IMR-90 (cell line): ENCODE measurements at regions not wholly inside any gene's neighbourhood (a gene's known extent, or its start where the extent isn't known, plus 50 kb on each side); places are given as distances from the start of the nearest gene placed in this dataset.

Experiments
- ATAC-seq: fragments of 200-7000 bp; cut with Tn5 transposase; 2 replicates; pipeline ENCODE4 v1.9.1; 2020; ENCODE audit warnings: low read depth, mild to moderate bottlenecking, moderate library complexity
- BruUV-seq: library from RNA; stranded (reverse); fragments of 400-500 nt; replicated peaks from 2 replicates; lab custom pipeline; 2021; lab: Mats Ljungman, UMichigan
- CTCF ChIA-PET: fragments of 300-600 bp; formaldehyde crosslinking; extraction: SDS; loops from one replicate; lab custom pipeline; 2021; ENCODE audit warnings: antibody characterized with exemption; lab: Yijun Ruan, JAX
- POLR2A ChIA-PET: fragments of 300-600 bp; sonication (Branson Sonifier 250); formaldehyde crosslinking; loops from one replicate; lab custom pipeline; 2022; ENCODE audit warnings: antibody characterized with exemption; ENCODE audit not compliant: unreplicated experiment; lab: Charles Lee
- DNase-seq: peaks from one replicate; pipeline ENCODE4 v3.0.0; 2013
- H2AFZ ChIP-seq: replicated peaks from 2 replicates; pipeline ENCODE3; 2013; ENCODE audit warnings: low read length, mild to moderate bottlenecking; ENCODE audit not compliant: poor library complexity
- H2AK5ac ChIP-seq: 2 replicates; pipeline ENCODE4 v1.6.1; 2013; ENCODE audit warnings: low read depth, low read length, inconsistent platforms
- H2AK9ac ChIP-seq: replicated peaks from 2 replicates; pipeline ENCODE3; 2013; ENCODE audit warnings: mild to moderate bottlenecking, low read depth, low read length, moderate library complexity; ENCODE audit not compliant: poor library complexity
- H2BK120ac ChIP-seq: 2 replicates; pipeline ENCODE4 v1.6.1; 2013; ENCODE audit warnings: low read depth, low read length, inconsistent platforms
- H2BK15ac ChIP-seq: 3 replicates; pipeline ENCODE4 v1.6.1; 2013; ENCODE audit warnings: low read depth, low read length, inconsistent platforms
- H2BK20ac ChIP-seq: 2 replicates; pipeline ENCODE4 v1.6.1; 2013; ENCODE audit warnings: low read depth, mild to moderate bottlenecking, inconsistent platforms, low read length, moderate library complexity
- H2BK5ac ChIP-seq: 2 replicates; pipeline ENCODE4 v1.6.1; 2013; ENCODE audit warnings: mild to moderate bottlenecking, low read depth, low read length, inconsistent platforms; ENCODE audit not compliant: poor library complexity, severe bottlenecking
- H3K14ac ChIP-seq: replicated peaks from 2 replicates; pipeline ENCODE4 v1.6.1; 2013; ENCODE audit warnings: low read depth, low read length, inconsistent platforms
- H3K18ac ChIP-seq: 2 replicates; pipeline ENCODE4 v1.6.1; 2013; ENCODE audit warnings: low read depth, low read length, control low read depth
- H3K23ac ChIP-seq: 2 replicates; pipeline ENCODE4 v1.6.1; 2013; ENCODE audit warnings: low read depth, low read length, inconsistent platforms
- H3K27ac ChIP-seq: 2 replicates; pipeline ENCODE4 v1.5.1; 2013; ENCODE audit warnings: mild to moderate bottlenecking, control low read depth, low read length; ENCODE audit not compliant: insufficient read depth
- H3K27me3 ChIP-seq: 2 replicates; pipeline ENCODE4 v1.6.1; 2013; ENCODE audit warnings: low read length; ENCODE audit not compliant: control insufficient read depth, insufficient read depth
- H3K36me3 ChIP-seq: 2 replicates; pipeline ENCODE4 v1.6.1; 2013; ENCODE audit warnings: low read length, mixed read lengths; ENCODE audit not compliant: control insufficient read depth, insufficient read depth
- H3K4ac ChIP-seq: 2 replicates; pipeline ENCODE4 v1.6.1; 2013; ENCODE audit warnings: low read depth, low read length, inconsistent platforms
- H3K4me1 ChIP-seq: 2 replicates; pipeline ENCODE4 v1.6.1; 2013; ENCODE audit warnings: low read length, mixed read lengths; ENCODE audit not compliant: control insufficient read depth, insufficient read depth
- H3K4me2 ChIP-seq: 2 replicates; pipeline ENCODE4 v1.6.1; 2013; ENCODE audit warnings: low read depth, mild to moderate bottlenecking, control low read depth, low read length, moderate library complexity
- H3K4me3 ChIP-seq: 2 replicates; pipeline ENCODE4 v1.5.1; 2013; ENCODE audit warnings: low read depth, mild to moderate bottlenecking, control low read depth, low read length, moderate library complexity; ENCODE audit not compliant: insufficient read depth
- H3K56ac ChIP-seq: 2 replicates; pipeline ENCODE4 v1.6.1; 2013; ENCODE audit warnings: low read length, inconsistent platforms; ENCODE audit not compliant: insufficient read depth; ENCODE audit errors: extremely low read depth
- H3K79me1 ChIP-seq, 2 experiments: 2 replicates each; pipeline ENCODE4 v1.6.1; 2013; ENCODE audit warnings: low read length in 2 of 2, inconsistent platforms in 1 of 2, low read depth in 1 of 2
- H3K9ac ChIP-seq: 2 replicates; pipeline ENCODE4 v1.6.1; 2013; ENCODE audit warnings: low read depth, low read length, control low read depth
- H3K9me1 ChIP-seq: 2 replicates; pipeline ENCODE4 v1.6.1; 2013; ENCODE audit warnings: low read length, inconsistent platforms; ENCODE audit not compliant: insufficient read depth
- H3K9me3 ChIP-seq: 2 replicates; pipeline ENCODE4 v1.6.1; 2013; ENCODE audit warnings: low read length; ENCODE audit not compliant: control insufficient read depth, insufficient read depth
- H4K20me1 ChIP-seq: 2 replicates; pipeline ENCODE4 v1.6.1; 2013; ENCODE audit warnings: low read length, inconsistent platforms; ENCODE audit not compliant: insufficient read depth
- H4K5ac ChIP-seq: 2 replicates; pipeline ENCODE4 v1.6.1; 2013; ENCODE audit warnings: mild to moderate bottlenecking, low read depth, low read length, control low read depth
- H4K8ac ChIP-seq, 2 experiments: 2 replicates each; pipeline ENCODE4 v1.6.1; 2013; ENCODE audit warnings: low read depth in 2 of 2, low read length in 2 of 2, control low read depth in 1 of 2, inconsistent platforms in 1 of 2
- H4K91ac ChIP-seq: 2 replicates; pipeline ENCODE4 v1.6.1; 2013; ENCODE audit warnings: low read depth, low read length, inconsistent platforms; ENCODE audit not compliant: insufficient read depth
- MAZ ChIP-seq: IDR thresholded peaks from 2 replicates; pipeline ENCODE4 v1.6.1; 2012; ENCODE audit warnings: low read depth, mild to moderate bottlenecking, low read length, improper control_type of control experiment, moderate library complexity, borderline replicate concordance
- NFE2L2 ChIP-seq: fragments of 150-350 bp; IDR thresholded peaks from 2 replicates; pipeline ENCODE4 v1.6.1; 2016; ENCODE audit warnings: low read depth, mild to moderate bottlenecking, low read length
- RAD21 ChIP-seq: IDR thresholded peaks from 2 replicates; pipeline ENCODE4 v1.6.1; 2012; ENCODE audit warnings: low read length, improper control_type of control experiment
- RFX5 ChIP-seq: IDR thresholded peaks from 2 replicates; pipeline ENCODE4 v1.8.0; 2012; ENCODE audit warnings: low read depth, mild to moderate bottlenecking, low read length, moderate library complexity
- SMC3 ChIP-seq: fragments of 150-350 bp; IDR thresholded peaks from 2 replicates; pipeline ENCODE4 v1.6.1; 2016; ENCODE audit warnings: low read depth, mild to moderate bottlenecking, antibody characterized with exemption, low read length, moderate library complexity
- WGBS, 2 experiments: methylation state at CpG; one replicate each; pipeline versions ENCODE4 v1.1.5 to v1.1.7; 2013; ENCODE audit warnings: missing lambda C conversion rate in 2 of 2; ENCODE audit not compliant: insufficient read length in 1 of 2; ENCODE audit errors: extremely low coverage in 2 of 2; 5-methylcytosine and 5-hydroxymethylcytosine counted together
- dilution Hi-C: fragments of 300-500 bp; cut with HindIII; formaldehyde crosslinking; loops from one replicate; pipeline ENCODE4 v1.14.3; 2018; ENCODE audit warnings: low sequenced_read_pairs; ENCODE audit not compliant: unreplicated experiment
- in situ Hi-C: fragments of 300-500 bp; cut with MboI; formaldehyde crosslinking; loops from 3 replicates; pipeline ENCODE4 v1.14.3; 2019; ENCODE audit warnings: low sequenced_read_pairs, inconsistent platforms, mixed read lengths
- intact Hi-C: fragments of 100-400 bp; cut with micrococcal nuclease; formaldehyde crosslinking; loops from 2 replicates; pipeline ENCODE4 v1.10.0; 2022
- TF ChIP-seq, protein P1 (sequence below): fragments of 150-350 bp; IDR thresholded peaks from 2 replicates; pipeline ENCODE4 v1.6.1; 2016; ENCODE audit warnings: low read depth, mild to moderate bottlenecking, low read length, moderate library complexity, borderline replicate concordance
- TF ChIP-seq, protein P2 (sequence below): fragments of 150-350 bp; IDR thresholded peaks from 2 replicates; pipeline ENCODE4 v1.6.1; 2017; ENCODE audit warnings: mild to moderate bottlenecking, antibody characterized with exemption, low read length, low read depth

DNA sequence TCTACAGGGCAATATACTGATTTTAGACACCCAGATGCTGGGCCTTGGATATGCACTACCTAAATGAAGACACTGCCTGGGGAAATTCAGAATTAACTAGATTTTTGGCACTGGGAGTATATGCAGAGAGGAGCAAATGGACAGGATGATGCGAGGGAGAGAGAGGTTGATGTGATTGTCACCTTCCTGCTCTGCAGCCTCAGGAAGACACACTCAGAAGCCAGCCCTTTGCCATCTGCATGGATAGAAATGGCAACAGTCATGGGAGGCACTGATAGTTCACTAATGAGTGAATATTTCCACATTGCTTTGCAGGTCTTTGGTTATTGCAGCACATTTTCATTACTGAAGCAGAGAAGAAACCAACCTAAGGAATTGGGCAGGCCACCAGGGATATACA, 397.2 kb upstream of the NFE2L3 start:
- Histone ChIP-seq H3K23ac (no peak overlapping the region), H2BK20ac (no peak overlapping the region), H2AFZ (no peak overlapping the region), H4K5ac (no peak overlapping the region), H3K4me2 (no peak overlapping the region), H3K14ac (no peak overlapping the region), H4K91ac (no peak overlapping the region), H3K79me1 (no peaks in the 10 kb centered on the region), H3K56ac (no peak overlapping the region), H2AK9ac (no peak overlapping the region), H2BK5ac (no peak overlapping the region), H3K36me3 (no peaks in the 10 kb centered on the region), H2AK5ac (no peak overlapping the region), H3K9me1 (no peaks in the 10 kb centered on the region), H3K9me3 (no peaks in the 10 kb centered on the region), H3K27me3 (no peaks in the 10 kb centered on the region), H4K20me1 (no peaks in the 10 kb centered on the region), H3K4me3 (no peak overlapping the region), H4K8ac (no peak overlapping the region), H3K4me1 (peaks cover 2% of the 10 kb centered on the region; the same call in 1 of the 2 replicates), H2BK120ac (no peak overlapping the region), H3K9ac (no peak overlapping the region), H3K18ac (no peak overlapping the region), H3K27ac (no peak overlapping the region), H2BK15ac (no peak overlapping the region), H3K4ac (no peak overlapping the region)
- POLR2A ChIA-PET = no interaction called here
- DNase-seq (no peak), ATAC-seq (no peak)
- intact Hi-C loops (no loop called here), dilution Hi-C loops (no loop called here), in situ Hi-C loops (no loop called here)
- no TSS peak for BruUV-seq
- CTCF ChIA-PET = no interaction called here
- TF ChIP-seq, protein P1, sequence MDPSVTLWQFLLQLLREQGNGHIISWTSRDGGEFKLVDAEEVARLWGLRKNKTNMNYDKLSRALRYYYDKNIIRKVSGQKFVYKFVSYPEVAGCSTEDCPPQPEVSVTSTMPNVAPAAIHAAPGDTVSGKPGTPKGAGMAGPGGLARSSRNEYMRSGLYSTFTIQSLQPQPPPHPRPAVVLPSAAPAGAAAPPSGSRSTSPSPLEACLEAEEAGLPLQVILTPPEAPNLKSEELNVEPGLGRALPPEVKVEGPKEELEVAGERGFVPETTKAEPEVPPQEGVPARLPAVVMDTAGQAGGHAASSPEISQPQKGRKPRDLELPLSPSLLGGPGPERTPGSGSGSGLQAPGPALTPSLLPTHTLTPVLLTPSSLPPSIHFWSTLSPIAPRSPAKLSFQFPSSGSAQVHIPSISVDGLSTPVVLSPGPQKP = no peak
- TF ChIP-seq RAD21 = no peak
- TF ChIP-seq, protein P2, sequence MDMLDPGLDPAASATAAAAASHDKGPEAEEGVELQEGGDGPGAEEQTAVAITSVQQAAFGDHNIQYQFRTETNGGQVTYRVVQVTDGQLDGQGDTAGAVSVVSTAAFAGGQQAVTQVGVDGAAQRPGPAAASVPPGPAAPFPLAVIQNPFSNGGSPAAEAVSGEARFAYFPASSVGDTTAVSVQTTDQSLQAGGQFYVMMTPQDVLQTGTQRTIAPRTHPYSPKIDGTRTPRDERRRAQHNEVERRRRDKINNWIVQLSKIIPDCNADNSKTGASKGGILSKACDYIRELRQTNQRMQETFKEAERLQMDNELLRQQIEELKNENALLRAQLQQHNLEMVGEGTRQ = no peak
- no peak for TF ChIP-seq MAZ
- no peak for TF ChIP-seq RFX5
- no peak for TF ChIP-seq NFE2L2
- no peak for TF ChIP-seq SMC3
- WGBS, 2 experiments = no CpG with 5 or more reads among the region's 1 CpG
